H9 (cell line): ENCODE measurements at regions not wholly inside any gene's neighbourhood (a gene's known extent, or its start where the extent isn't known, plus 50 kb on each side); places are given as distances from the start of the nearest gene placed in this dataset.

ENCODE experiments used
- DNase-seq: peaks from one replicate; pipeline ENCODE4 v3.0.0-alpha.2; 2017
- H2AFZ ChIP-seq: one replicate; pipeline ENCODE4 v1.6.1; 2013; ENCODE audit warnings: mild to moderate bottlenecking, low read length, control low read depth, moderate library complexity
- H2AK5ac ChIP-seq: 2 replicates; pipeline ENCODE4 v1.6.1; 2013; ENCODE audit warnings: low read length, control low read depth, mixed read lengths; ENCODE audit not compliant: insufficient read length
- H2BK120ac ChIP-seq: one replicate; pipeline ENCODE4 v1.6.1; 2013; ENCODE audit warnings: low read depth, mild to moderate bottlenecking, low read length, control low read depth, inconsistent platforms; ENCODE audit not compliant: poor library complexity, severe bottlenecking
- H2BK12ac ChIP-seq: 2 replicates; pipeline ENCODE4 v1.6.1; 2013; ENCODE audit warnings: low read length, control low read depth, mixed read lengths, low read depth; ENCODE audit not compliant: insufficient read length
- H2BK15ac ChIP-seq: 2 replicates; pipeline ENCODE4 v1.6.1; 2013; ENCODE audit warnings: low read depth, low read length, control low read depth
- H2BK20ac ChIP-seq: one replicate; pipeline ENCODE4 v1.6.1; 2013; ENCODE audit warnings: low read depth, mild to moderate bottlenecking, low read length, control low read depth, inconsistent platforms; ENCODE audit not compliant: poor library complexity, severe bottlenecking
- H2BK5ac ChIP-seq: 2 replicates; pipeline ENCODE4 v1.6.1; 2013; ENCODE audit warnings: low read length, control low read depth, mixed read lengths; ENCODE audit not compliant: insufficient read length
- H3K14ac ChIP-seq: 2 replicates; pipeline ENCODE4 v1.6.1; 2013; ENCODE audit warnings: low read length, control low read depth; ENCODE audit not compliant: insufficient read depth
- H3K18ac ChIP-seq: 2 replicates; pipeline ENCODE4 v1.6.1; 2013; ENCODE audit warnings: low read depth, mild to moderate bottlenecking, mixed read lengths, low read length, control low read depth; ENCODE audit not compliant: insufficient read length
- H3K23ac ChIP-seq: 2 replicates; pipeline ENCODE4 v1.6.1; 2013; ENCODE audit warnings: low read length, control low read depth, mixed read lengths, low read depth; ENCODE audit not compliant: insufficient read length
- H3K23me2 ChIP-seq: 2 replicates; pipeline ENCODE4 v1.6.1; 2013; ENCODE audit warnings: low read depth, mild to moderate bottlenecking, mixed read lengths, low read length, control low read depth; ENCODE audit not compliant: insufficient read length, poor library complexity, severe bottlenecking
- H3K27ac ChIP-seq: 2 replicates; pipeline ENCODE4 v1.5.1; 2013; ENCODE audit warnings: low read length, control low read depth, mixed read lengths, low read depth; ENCODE audit not compliant: insufficient read length
- H3K27me3 ChIP-seq: 2 replicates; pipeline ENCODE4 v1.6.1; 2013; ENCODE audit warnings: low read length, control low read depth, inconsistent platforms; ENCODE audit not compliant: insufficient read depth
- H3K4ac ChIP-seq: 2 replicates; pipeline ENCODE4 v1.6.1; 2013; ENCODE audit warnings: low read depth, mild to moderate bottlenecking, control low read depth, inconsistent platforms, low read length, moderate library complexity
- H3K4me1 ChIP-seq: 2 replicates; pipeline ENCODE4 v1.6.1; 2013; ENCODE audit warnings: low read length, control low read depth, inconsistent platforms; ENCODE audit not compliant: insufficient read depth
- H3K4me2 ChIP-seq: 2 replicates; pipeline ENCODE4 v1.6.1; 2013; ENCODE audit warnings: low read length, control low read depth, mixed read lengths; ENCODE audit not compliant: insufficient read length, insufficient read depth
- H3K56ac ChIP-seq: 2 replicates; pipeline ENCODE4 v1.6.1; 2013; ENCODE audit warnings: low read depth, mild to moderate bottlenecking, mixed read lengths, low read length, control low read depth; ENCODE audit not compliant: insufficient read length
- H3K79me1 ChIP-seq: 2 replicates; pipeline ENCODE4 v1.6.1; 2013; ENCODE audit warnings: low read depth, mild to moderate bottlenecking, moderate library complexity, low read length, control low read depth, inconsistent platforms; ENCODE audit not compliant: insufficient read depth, poor library complexity, severe bottlenecking
- H3K79me2 ChIP-seq: 2 replicates; pipeline ENCODE4 v1.6.1; 2013; ENCODE audit warnings: low read length, control low read depth, inconsistent platforms; ENCODE audit not compliant: insufficient read depth
- H3K9ac ChIP-seq: 2 replicates; pipeline ENCODE4 v1.6.1; 2013; ENCODE audit warnings: low read length, control low read depth, mixed read lengths; ENCODE audit not compliant: insufficient read length; ENCODE audit errors: extremely low read depth
- H3K9me3 ChIP-seq: one replicate; pipeline ENCODE4 v1.6.1; 2013; ENCODE audit warnings: low read depth, low read length, inconsistent platforms; ENCODE audit not compliant: control insufficient read depth
- H3T11ph ChIP-seq: one replicate; pipeline ENCODE4 v1.6.1; 2013; ENCODE audit warnings: mild to moderate bottlenecking, low read length, control low read depth, inconsistent platforms
- H4K20me1 ChIP-seq: one replicate; pipeline ENCODE4 v1.6.1; 2013; ENCODE audit not compliant: control insufficient read depth, insufficient read length, insufficient read depth
- H4K5ac ChIP-seq: 2 replicates; pipeline ENCODE4 v1.6.1; 2013; ENCODE audit warnings: low read depth, mild to moderate bottlenecking, mixed read lengths, low read length, control low read depth; ENCODE audit not compliant: insufficient read length
- H4K8ac ChIP-seq: replicated peaks from 2 replicates; pipeline ENCODE4 v1.6.1; 2013; ENCODE audit warnings: low read length, control low read depth, mixed read lengths, low read depth; ENCODE audit not compliant: insufficient read length
- H4K91ac ChIP-seq: 2 replicates; pipeline ENCODE4 v1.6.1; 2013; ENCODE audit warnings: low read depth, mild to moderate bottlenecking, moderate library complexity, mixed read lengths, low read length, control low read depth; ENCODE audit not compliant: insufficient read length
- H3K27ac Mint-ChIP-seq, 3 experiments: 2 replicates in 2 of 3; 3 replicates in 1 of 3; pipeline ENCODE4 v1.8.0; 2020 to 2021; ENCODE audit warnings: mixed read lengths in 3 of 3, mild to moderate bottlenecking in 1 of 3, moderate library complexity in 1 of 3
- H3K27me3 Mint-ChIP-seq: 2 replicates; pipeline ENCODE4 v1.8.0; 2021; ENCODE audit warnings: low read depth, mild to moderate bottlenecking, moderate library complexity, mixed read lengths
- H3K36me3 Mint-ChIP-seq, 3 experiments: 2 replicates in 2 of 3; 3 replicates in 1 of 3; pipeline ENCODE4 v1.8.0; 2020 to 2021; ENCODE audit warnings: low read depth in 3 of 3, mixed read lengths in 3 of 3; ENCODE audit not compliant: insufficient read depth in 1 of 3
- H3K4me1 Mint-ChIP-seq, 2 experiments: 2 replicates each; pipeline ENCODE4 v1.8.0; 2020; ENCODE audit warnings: mixed read lengths in 2 of 2
- H3K4me3 Mint-ChIP-seq, 2 experiments: 2 replicates in 1 of 2; 3 replicates in 1 of 2; pipeline ENCODE4 v1.8.0; 2020 to 2021; ENCODE audit warnings: mild to moderate bottlenecking in 2 of 2, mixed read lengths in 2 of 2, moderate library complexity in 1 of 2
- H3K9me3 Mint-ChIP-seq, 2 experiments: 2 replicates in 1 of 2; 3 replicates in 1 of 2; pipeline ENCODE4 v1.8.0; 2020; ENCODE audit warnings: mild to moderate bottlenecking in 2 of 2, mixed read lengths in 2 of 2, moderate library complexity in 1 of 2
- WGBS: extraction: QIAGEN DNeasy Blood & Tissue Kit; methylation state at CpG from one replicate; pipeline ENCODE4 v1.1.7; 2013; ENCODE audit warnings: missing lambda C conversion rate, low lambda C conversion rate, mixed read lengths; ENCODE audit not compliant: insufficient read length; ENCODE audit errors: extremely low coverage; 5-methylcytosine and 5-hydroxymethylcytosine counted together
- TF ChIP-seq, protein P1 (sequence below): fragments of 200-600 bp; sonication (generic); conservative IDR thresholded peaks from 3 replicates; pipeline ENCODE4 v1.8.0; 2021; ENCODE audit warnings: antibody characterized with exemption, mild to moderate bottlenecking

DNA sequence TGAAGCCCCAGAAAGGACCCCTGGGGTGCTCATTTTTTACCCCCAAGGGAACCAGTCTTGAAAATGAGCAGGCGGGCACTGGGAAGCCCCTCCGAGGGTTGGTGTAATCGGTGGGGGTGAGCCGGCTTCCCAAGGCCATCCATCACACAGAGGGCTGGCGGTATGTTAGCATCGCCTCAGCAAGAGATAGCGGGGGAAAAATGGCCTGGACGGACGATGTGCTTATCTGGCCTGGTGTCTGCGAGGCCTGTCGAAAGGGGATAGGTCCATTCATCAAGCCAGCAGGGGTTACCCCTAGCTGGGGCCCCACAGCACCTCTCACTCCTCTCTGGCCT, 188.9 kb downstream of the IRF8 start:
- no peaks in the 10 kb centered on the region for H3K27me3 ChIP-seq
- no peak overlapping the region for H3K4me2 ChIP-seq
- no peak overlapping the region for H3K27ac ChIP-seq
- TF ChIP-seq, protein P1, sequence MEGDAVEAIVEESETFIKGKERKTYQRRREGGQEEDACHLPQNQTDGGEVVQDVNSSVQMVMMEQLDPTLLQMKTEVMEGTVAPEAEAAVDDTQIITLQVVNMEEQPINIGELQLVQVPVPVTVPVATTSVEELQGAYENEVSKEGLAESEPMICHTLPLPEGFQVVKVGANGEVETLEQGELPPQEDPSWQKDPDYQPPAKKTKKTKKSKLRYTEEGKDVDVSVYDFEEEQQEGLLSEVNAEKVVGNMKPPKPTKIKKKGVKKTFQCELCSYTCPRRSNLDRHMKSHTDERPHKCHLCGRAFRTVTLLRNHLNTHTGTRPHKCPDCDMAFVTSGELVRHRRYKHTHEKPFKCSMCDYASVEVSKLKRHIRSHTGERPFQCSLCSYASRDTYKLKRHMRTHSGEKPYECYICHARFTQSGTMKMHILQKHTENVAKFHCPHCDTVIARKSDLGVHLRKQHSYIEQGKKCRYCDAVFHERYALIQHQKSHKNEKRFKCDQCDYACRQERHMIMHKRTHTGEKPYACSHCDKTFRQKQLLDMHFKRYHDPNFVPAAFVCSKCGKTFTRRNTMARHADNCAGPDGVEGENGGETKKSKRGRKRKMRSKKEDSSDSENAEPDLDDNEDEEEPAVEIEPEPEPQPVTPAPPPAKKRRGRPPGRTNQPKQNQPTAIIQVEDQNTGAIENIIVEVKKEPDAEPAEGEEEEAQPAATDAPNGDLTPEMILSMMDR = no peak
- no CpG with 5 or more reads among the region's 11 CpGs for WGBS
- no peaks in the 10 kb centered on the region for H3K23me2 ChIP-seq
- H3K56ac ChIP-seq = no peak overlapping the region
- no peak overlapping the region for H2AFZ ChIP-seq
- H2BK120ac ChIP-seq = no peak overlapping the region
- H3K9me3 Mint-ChIP-seq = no peaks in the 10 kb centered on the region
- no peak overlapping the region for H2BK20ac ChIP-seq
- no peak overlapping the region for H2BK15ac ChIP-seq
- no peak overlapping the region for H4K8ac ChIP-seq
- H3K23ac ChIP-seq = no peak overlapping the region
- H3K27me3 Mint-ChIP-seq = peaks cover 2% of the 10 kb centered on the region
- no peak overlapping the region for H4K5ac ChIP-seq
- no peaks in the 10 kb centered on the region for H3K79me2 ChIP-seq
- H2BK12ac ChIP-seq = no peak overlapping the region
- no peaks in the 10 kb centered on the region for H3K36me3 Mint-ChIP-seq
- no peaks in the 10 kb centered on the region for H3K79me1 ChIP-seq
- H3K4me1 Mint-ChIP-seq = peaks cover 11 to 22% of the 10 kb centered on the region in 2 experiments
- H2BK5ac ChIP-seq = no peak overlapping the region
- H3K4ac ChIP-seq = no peak overlapping the region
- no peak overlapping the region for H4K91ac ChIP-seq
- no peaks in the 10 kb centered on the region for H3K4me1 ChIP-seq
- no peak overlapping the region for H2AK5ac ChIP-seq
- H4K20me1 ChIP-seq = no peaks in the 10 kb centered on the region
- DNase-seq = no peak
- H3K9ac ChIP-seq = no peak overlapping the region
- H3K27ac Mint-ChIP-seq = no peak overlapping the region
- H3T11ph ChIP-seq = no peak overlapping the region
- H3K14ac ChIP-seq = no peak overlapping the region
- H3K9me3 ChIP-seq = no peaks in the 10 kb centered on the region
- no peak overlapping the region for H3K18ac ChIP-seq
- no peak overlapping the region for H3K4me3 Mint-ChIP-seq
